Body of pancreas (tissue), 4 donors: ENCODE measurements at regions not wholly inside any gene's neighbourhood (a gene's known extent, or its start where the extent isn't known, plus 50 kb on each side); places are given as distances from the start of the nearest gene placed in this dataset.

Experiments
- POLR2A ChIP-seq, 3 donors: fragments of 450-650 bp; IDR thresholded peaks; one replicate each; pipeline ENCODE4 v1.6.1; 2016; ENCODE audit warnings: antibody characterized with exemption in 3 of 3, mild to moderate bottlenecking in 2 of 3
- TF ChIP-seq, protein P1 (sequence below), 7 experiments: fragments of 450-650 bp in 4 of 7; fragments of 200-600 bp in 3 of 7; sonication (generic) in 3 of 7; IDR thresholded peaks; one replicate each; pipeline ENCODE4 v1.5.1; 2016 to 2019; ENCODE audit warnings: antibody characterized with exemption in 7 of 7

DNA sequence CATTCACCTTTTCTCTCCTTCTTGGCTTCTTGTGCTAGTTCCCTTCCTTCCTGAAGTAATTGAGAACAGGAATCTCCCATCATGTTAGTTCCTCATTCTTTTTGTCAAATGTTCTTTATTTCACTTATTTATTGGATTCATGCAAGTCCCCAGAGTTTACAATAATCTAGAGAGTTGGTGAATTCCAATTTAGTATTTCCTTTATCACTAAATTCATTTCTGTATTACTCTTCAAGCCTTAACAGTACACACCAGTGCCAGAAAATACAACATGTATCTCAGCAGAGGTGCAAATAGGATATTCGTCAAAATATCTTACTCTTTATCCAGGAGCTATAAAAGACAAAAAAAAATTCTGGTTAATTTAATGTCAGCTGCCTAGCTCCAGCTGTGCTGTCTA is 121.9 kb upstream of the SETBP1 start:
- TF ChIP-seq POLR2A (IDR thresholded peaks at IDR 0.05): no peak
- TF ChIP-seq, protein P1, sequence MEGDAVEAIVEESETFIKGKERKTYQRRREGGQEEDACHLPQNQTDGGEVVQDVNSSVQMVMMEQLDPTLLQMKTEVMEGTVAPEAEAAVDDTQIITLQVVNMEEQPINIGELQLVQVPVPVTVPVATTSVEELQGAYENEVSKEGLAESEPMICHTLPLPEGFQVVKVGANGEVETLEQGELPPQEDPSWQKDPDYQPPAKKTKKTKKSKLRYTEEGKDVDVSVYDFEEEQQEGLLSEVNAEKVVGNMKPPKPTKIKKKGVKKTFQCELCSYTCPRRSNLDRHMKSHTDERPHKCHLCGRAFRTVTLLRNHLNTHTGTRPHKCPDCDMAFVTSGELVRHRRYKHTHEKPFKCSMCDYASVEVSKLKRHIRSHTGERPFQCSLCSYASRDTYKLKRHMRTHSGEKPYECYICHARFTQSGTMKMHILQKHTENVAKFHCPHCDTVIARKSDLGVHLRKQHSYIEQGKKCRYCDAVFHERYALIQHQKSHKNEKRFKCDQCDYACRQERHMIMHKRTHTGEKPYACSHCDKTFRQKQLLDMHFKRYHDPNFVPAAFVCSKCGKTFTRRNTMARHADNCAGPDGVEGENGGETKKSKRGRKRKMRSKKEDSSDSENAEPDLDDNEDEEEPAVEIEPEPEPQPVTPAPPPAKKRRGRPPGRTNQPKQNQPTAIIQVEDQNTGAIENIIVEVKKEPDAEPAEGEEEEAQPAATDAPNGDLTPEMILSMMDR (IDR thresholded peaks at IDR 0.05): no peak
